ENCODE measurements at regions not wholly inside any gene's neighbourhood (a gene's known extent, or its start where the extent isn't known, plus 50 kb on each side); places are given as distances from the start of the nearest gene placed in this dataset.

- DNase-seq (ENCODE audit: low read depth) (no peak), FAIRE-seq (no peak)
- no peak overlapping the region for H3K27ac Mint-ChIP-seq (ENCODE audit: unreplicated experiment)
- Histone ChIP-seq H4K20me1 (ENCODE audit: insufficient read depth, low read length) (no peaks in the 10 kb centered on the region), H2AFZ (ENCODE audit: low read depth, low read length) (no peak overlapping the region), H3K27ac (ENCODE audit: low read depth, low read length) (no peak overlapping the region), H3K4me1 (ENCODE audit: insufficient read depth, low read length) (no peaks in the 10 kb centered on the region), H3K4me2 (ENCODE audit: low read length) (no peak overlapping the region), H3K9ac (ENCODE audit: low read length) (no peak overlapping the region), H3K36me3 (ENCODE audit: insufficient read depth, low read length) (no peaks in the 10 kb centered on the region), H3K4me3 (ENCODE audit: insufficient read depth, low read depth, low read length) (no peak overlapping the region), H3K27me3 (ENCODE audit: insufficient read depth, low read length) (peaks cover 10% of the 10 kb centered on the region), H3K9me3 (ENCODE audit: insufficient read depth, low read depth, low read length) (no peaks in the 10 kb centered on the region), H3K79me2 (ENCODE audit: insufficient read depth, low read length) (no peaks in the 10 kb centered on the region)
- peaks cover 38% of the 10 kb centered on the region for H3K27me3 Mint-ChIP-seq (ENCODE audit: low read depth, unreplicated experiment)
- no peaks in the 10 kb centered on the region for H3K9me3 Mint-ChIP-seq (ENCODE audit: unreplicated experiment)
- TF ChIP-seq EZH2 (IDR thresholded peaks at IDR 0.05; ENCODE audit: insufficient read depth, low read length) (no peak), CTCF (IDR thresholded peaks at IDR 0.05; ENCODE audit: insufficient read depth, low read depth, low read length) (no peak)
- no peaks in the 10 kb centered on the region for H3K4me1 Mint-ChIP-seq (ENCODE audit: low read depth, unreplicated experiment)
- no peak overlapping the region for H3K4me3 Mint-ChIP-seq (ENCODE audit: unreplicated experiment)
- no peaks in the 10 kb centered on the region for H3K36me3 Mint-ChIP-seq (ENCODE audit: low read depth, unreplicated experiment)
Measured at GRCh38 chr11:19316434-19316833, 75.7 kb upstream of the E2F8 start.

- no peak overlapping the region for H3K4me3 Mint-ChIP-seq (ENCODE audit: unreplicated experiment)
- no peaks in the 10 kb centered on the region for H4K20me1 ChIP-seq (ENCODE audit: insufficient read depth, low read length)
- no peak for TF ChIP-seq CTCF (IDR thresholded peaks at IDR 0.05; ENCODE audit: insufficient read depth, low read depth, low read length)
- no peak for TF ChIP-seq EZH2 (IDR thresholded peaks at IDR 0.05; ENCODE audit: insufficient read depth, low read length)
- H3K4me2 ChIP-seq (ENCODE audit: low read length), result no peak overlapping the region
- H3K36me3 Mint-ChIP-seq (ENCODE audit: low read depth, unreplicated experiment), result no peaks in the 10 kb centered on the region
- H3K4me3 ChIP-seq (ENCODE audit: insufficient read depth, low read depth, low read length), result no peak overlapping the region
- H3K9me3 ChIP-seq (ENCODE audit: insufficient read depth, low read depth, low read length), result no peaks in the 10 kb centered on the region
- no peaks in the 10 kb centered on the region for H3K4me1 Mint-ChIP-seq (ENCODE audit: low read depth, unreplicated experiment)
- H3K79me2 ChIP-seq (ENCODE audit: insufficient read depth, low read length), result no peaks in the 10 kb centered on the region
- peaks cover 30% of the 10 kb centered on the region for H3K27me3 Mint-ChIP-seq (ENCODE audit: low read depth, unreplicated experiment)
- no peak overlapping the region for H2AFZ ChIP-seq (ENCODE audit: low read depth, low read length)
- H3K27ac ChIP-seq (ENCODE audit: low read depth, low read length), result no peak overlapping the region
- no peak for FAIRE-seq
- no peak overlapping the region for H3K27ac Mint-ChIP-seq (ENCODE audit: unreplicated experiment)
- no peak for DNase-seq (ENCODE audit: low read depth)
- no peaks in the 10 kb centered on the region for H3K36me3 ChIP-seq (ENCODE audit: insufficient read depth, low read length)
- no peaks in the 10 kb centered on the region for H3K4me1 ChIP-seq (ENCODE audit: insufficient read depth, low read length)
- no peak overlapping the region for H3K9ac ChIP-seq (ENCODE audit: low read length)
- peaks cover 6% of the 10 kb centered on the region for H3K27me3 ChIP-seq (ENCODE audit: insufficient read depth, low read length)
- no peaks in the 10 kb centered on the region for H3K9me3 Mint-ChIP-seq (ENCODE audit: unreplicated experiment)
Measured at GRCh38 chr11:19315511-19315910, 74.8 kb upstream of the E2F8 start.

- H3K4me2 ChIP-seq (ENCODE audit: low read length), result no peak overlapping the region
- H3K36me3 ChIP-seq (ENCODE audit: insufficient read depth, low read length), result no peaks in the 10 kb centered on the region
- DNase-seq (ENCODE audit: low read depth) (no peak), FAIRE-seq (no peak)
- no peak overlapping the region for H3K27ac Mint-ChIP-seq (ENCODE audit: unreplicated experiment)
- no peaks in the 10 kb centered on the region for H3K36me3 Mint-ChIP-seq (ENCODE audit: low read depth, unreplicated experiment)
- H3K27me3 Mint-ChIP-seq (ENCODE audit: low read depth, unreplicated experiment), result peaks cover 30% of the 10 kb centered on the region
- no peaks in the 10 kb centered on the region for H3K4me1 ChIP-seq (ENCODE audit: insufficient read depth, low read length)
- no peaks in the 10 kb centered on the region for H3K9me3 ChIP-seq (ENCODE audit: insufficient read depth, low read depth, low read length)
- H3K79me2 ChIP-seq (ENCODE audit: insufficient read depth, low read length), result no peaks in the 10 kb centered on the region
- H3K4me1 Mint-ChIP-seq (ENCODE audit: low read depth, unreplicated experiment), result no peaks in the 10 kb centered on the region
- H3K4me3 Mint-ChIP-seq (ENCODE audit: unreplicated experiment), result no peak overlapping the region
- H2AFZ ChIP-seq (ENCODE audit: low read depth, low read length), result no peak overlapping the region
- peaks cover 6% of the 10 kb centered on the region for H3K27me3 ChIP-seq (ENCODE audit: insufficient read depth, low read length)
- H3K27ac ChIP-seq (ENCODE audit: low read depth, low read length), result no peak overlapping the region
- no peak overlapping the region for H3K9ac ChIP-seq (ENCODE audit: low read length)
- no peak for TF ChIP-seq CTCF (IDR thresholded peaks at IDR 0.05; ENCODE audit: insufficient read depth, low read depth, low read length)
- TF ChIP-seq EZH2 (IDR thresholded peaks at IDR 0.05; ENCODE audit: insufficient read depth, low read length), result no peak
- H4K20me1 ChIP-seq (ENCODE audit: insufficient read depth, low read length), result no peaks in the 10 kb centered on the region
- H3K9me3 Mint-ChIP-seq (ENCODE audit: unreplicated experiment), result no peaks in the 10 kb centered on the region
- H3K4me3 ChIP-seq (ENCODE audit: insufficient read depth, low read depth, low read length), result no peak overlapping the region
Measured at GRCh38 chr11:19313140-19313539, 72.4 kb upstream of the E2F8 start.
